Hematopoietic multipotent progenitor cell treated with erythropoietin and hydrocortisone succinate and interleukin-3 and kit ligand, for 15 days (in vitro differentiated cells): ENCODE measurements at regions not wholly inside any gene's neighbourhood (a gene's known extent, or its start where the extent isn't known, plus 50 kb on each side); places are given as distances from the start of the nearest gene placed in this dataset.

Source experiments
- DNase-seq: peaks from one replicate; pipeline ENCODE4 v3.0.0-alpha.2; 2015; ENCODE audit warnings: low spot score

GRCh38 chr17:83144421-83145357 lies 65.3 kb downstream of the METRNL start:
- DNase-seq = peak; percentile 7

- DNase-seq = no peak
Measured at GRCh38 chr17:83145358-83145738, 65.9 kb downstream of the METRNL start.

DNA sequence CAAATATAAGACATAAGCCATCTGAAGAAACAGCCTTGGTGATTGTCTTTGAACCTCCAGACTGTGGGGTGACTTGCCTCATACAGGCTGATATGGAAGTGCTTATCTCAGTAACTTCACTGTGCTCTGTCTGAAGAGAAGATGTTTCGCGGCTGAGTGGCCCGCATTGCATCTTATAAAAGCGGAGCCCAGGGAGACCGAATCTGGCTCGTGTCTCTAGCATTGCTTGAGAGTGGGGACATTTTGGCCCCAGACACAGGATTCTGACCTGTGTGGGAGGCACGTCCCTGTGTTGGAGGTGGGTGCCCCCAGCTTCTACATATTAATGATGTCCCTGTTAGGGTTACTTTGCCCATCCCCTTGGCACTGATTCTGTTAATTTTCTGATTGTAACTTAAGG lies 66.4 kb downstream of the METRNL start:
- DNase-seq = no peak

GRCh38 chr17:83146347-83146746 lies 66.9 kb downstream of the METRNL start:
- no peak for DNase-seq

- no peak for DNase-seq
Measured at GRCh38 chr17:83147280-83147679, 67.9 kb downstream of the METRNL start.

- no peak for DNase-seq
Measured at GRCh38 chr17:83148317-83149028, 69.1 kb downstream of the METRNL start.

DNA sequence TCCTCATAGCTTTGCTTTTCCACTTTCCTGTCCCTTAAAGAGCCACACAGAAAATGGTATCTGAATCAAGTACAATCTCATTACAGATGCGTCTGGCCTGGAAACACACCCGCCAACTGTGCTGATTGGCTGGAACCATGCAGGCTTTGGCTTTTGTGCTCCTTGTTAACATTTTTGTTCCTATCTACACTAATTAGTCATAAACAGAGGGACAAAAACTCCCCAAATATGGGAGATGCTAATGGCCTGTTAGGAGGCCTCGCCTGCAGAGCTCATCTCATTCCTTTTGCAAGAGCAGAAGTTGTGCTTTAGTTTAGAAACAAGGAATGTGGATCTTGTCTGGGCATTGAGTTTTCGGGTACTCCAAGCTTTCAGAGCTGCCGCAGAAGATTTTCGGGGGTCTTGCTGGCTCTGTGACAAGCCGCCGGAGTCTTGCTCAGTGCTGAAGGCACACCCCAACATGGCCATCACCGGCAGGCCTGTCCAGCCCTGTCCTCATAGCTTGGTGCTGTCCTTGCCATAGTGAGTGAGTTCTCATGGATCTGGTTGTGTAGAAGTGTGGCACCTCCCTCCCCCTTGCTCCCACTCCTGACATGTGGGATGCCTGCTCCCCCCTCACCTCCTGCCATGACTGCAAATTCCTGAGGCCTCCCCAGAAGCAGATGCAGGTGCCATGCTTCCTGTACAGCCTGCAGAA lies 69.8 kb downstream of the METRNL start:
- DNase-seq = no peak

DNA sequence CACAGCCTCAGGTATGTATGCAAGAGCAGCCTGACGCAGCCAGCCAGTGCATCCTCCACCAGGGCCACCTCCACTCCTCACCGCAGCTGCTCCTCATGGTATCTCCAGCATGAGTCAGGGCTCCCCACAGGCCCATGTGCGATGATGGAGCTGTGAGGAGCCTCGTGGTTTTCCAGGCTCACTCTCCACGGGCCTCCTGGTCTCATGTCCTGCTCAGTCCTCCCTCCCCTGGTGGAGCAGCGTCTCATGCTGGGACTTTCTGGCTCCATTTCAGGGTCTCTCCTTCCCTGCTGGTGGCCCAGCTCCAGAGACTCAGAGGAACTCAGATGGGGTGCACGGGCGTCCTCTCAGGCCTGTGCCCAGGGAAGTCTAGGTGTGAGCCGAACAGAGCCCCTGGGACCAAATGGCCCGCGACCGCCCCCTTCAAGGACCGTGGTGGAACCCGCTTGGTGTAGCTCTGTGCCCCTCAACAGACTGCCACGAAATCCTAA lies 70.4 kb downstream of the METRNL start:
- no peak for DNase-seq

DNA sequence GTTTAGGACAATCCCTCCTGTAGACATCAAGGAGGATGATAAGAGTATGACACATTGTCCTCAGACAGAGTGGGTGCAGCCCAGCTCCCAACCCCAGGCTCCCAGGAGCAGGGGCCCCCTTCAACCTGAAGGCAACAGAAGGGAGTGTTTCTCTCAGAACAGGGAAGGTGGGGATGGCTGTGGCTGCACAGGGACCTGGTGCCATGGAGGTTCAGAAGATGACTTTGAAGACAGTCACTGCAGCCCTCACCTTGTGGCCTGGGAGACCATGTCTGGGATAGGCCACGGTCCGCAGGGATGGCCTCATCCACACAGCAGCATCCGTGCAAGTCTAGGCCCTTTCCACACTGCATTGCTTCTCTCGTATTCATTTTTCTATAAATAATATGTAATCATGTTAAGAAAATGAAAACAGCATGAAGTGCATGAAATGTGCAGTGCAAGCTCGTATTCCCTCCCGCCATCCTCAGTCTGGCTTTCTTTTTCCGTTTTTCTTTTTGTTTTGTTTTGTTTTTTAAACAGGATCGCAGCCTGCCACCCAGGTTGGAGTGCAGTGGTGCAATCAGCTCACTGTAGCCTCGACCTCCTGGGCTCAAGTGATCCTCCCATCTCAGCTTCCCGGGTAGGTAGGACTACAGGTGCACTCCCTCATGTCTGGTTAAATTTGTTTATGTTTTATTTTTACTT lies 71.1 kb downstream of the METRNL start:
- no peak for DNase-seq

GRCh38 chr17:83151056-83151441 lies 71.6 kb downstream of the METRNL start:
- DNase-seq = no peak

DNA sequence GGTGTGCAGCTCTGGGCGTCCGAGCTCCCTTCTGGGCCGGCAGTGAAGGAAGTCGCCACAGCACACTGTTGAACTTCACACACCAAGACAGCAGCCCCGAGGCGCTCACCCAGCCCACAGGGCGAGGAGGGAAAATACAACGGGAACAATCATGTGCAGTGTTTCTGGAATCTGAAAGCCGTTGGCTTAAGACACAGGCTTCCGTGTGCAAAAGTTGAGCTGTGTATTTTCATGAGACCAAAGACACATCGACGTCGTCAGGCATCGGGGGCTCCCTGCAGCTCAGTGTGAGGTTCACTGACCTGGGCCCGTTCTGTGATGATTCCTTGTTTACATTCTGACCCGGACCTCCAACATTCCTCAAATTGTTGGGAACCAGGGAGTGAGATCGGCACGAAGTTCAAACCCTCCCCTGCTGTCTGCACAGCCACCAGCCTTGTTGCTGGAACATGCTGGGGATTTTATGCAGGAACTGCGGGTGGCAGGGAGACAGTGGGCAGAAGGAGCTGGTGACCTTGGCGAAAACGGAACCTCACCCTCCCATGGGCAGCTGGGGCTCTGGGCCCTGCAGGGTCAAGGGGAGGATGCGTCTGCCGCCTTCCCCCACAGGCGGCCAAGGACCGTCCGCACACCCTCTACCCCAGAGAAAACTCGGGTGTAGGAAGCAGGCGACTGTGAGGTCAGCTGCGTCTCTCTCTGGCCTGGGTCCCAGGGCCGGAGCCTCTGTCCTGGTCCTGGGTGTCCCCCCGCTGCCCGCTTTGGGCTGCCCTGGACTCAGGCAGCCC lies 72.2 kb downstream of the METRNL start:
- DNase-seq = no peak

- no peak for DNase-seq
Measured at GRCh38 chr17:83152227-83152744, 72.9 kb downstream of the METRNL start.

- no peak for DNase-seq
Measured at GRCh38 chr17:83152745-83153611, 73.6 kb downstream of the METRNL start.

- DNase-seq = no peak
Measured at GRCh38 chr17:83153681-83154310, 74.4 kb downstream of the METRNL start.

DNA sequence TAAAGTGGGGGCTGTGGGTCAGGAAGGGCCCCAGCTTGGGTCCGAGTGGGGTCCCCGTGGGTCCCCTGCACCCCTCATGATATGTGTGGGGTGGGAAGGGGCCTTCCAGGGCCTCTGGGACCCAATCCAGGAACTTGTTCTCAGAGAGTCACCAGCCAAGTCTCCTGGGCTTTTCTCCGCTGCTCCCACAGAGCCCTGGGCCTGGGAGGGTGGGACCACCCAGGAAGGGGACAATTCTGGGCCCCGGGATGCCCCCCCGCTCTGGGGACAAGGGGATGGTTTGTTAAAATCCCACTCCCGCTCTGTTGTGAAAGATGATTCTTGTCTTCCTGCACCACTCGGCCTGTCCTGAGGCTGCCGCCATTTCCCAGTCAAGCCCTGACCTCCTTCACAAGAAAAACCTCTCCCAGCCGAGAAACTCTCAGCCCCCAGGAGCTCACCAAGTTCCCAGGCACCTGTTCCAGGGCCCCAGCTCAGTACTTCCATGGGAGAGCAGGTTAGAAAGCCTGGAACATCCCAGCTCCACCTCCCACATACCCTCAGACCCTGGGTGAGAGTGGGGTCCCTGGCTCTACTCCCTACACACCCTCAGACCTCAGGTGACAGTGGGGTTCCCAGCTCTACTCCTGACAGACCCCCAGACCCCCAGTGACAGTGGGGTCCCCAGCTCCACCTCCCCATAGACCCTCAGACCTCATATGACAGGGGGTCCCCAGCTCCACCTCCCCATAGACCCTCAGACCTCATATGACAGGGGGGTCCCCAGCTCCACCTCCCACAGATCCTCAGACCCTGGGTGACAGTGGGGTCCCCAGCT lies 75.1 kb downstream of the METRNL start:
- no peak for DNase-seq

DNA sequence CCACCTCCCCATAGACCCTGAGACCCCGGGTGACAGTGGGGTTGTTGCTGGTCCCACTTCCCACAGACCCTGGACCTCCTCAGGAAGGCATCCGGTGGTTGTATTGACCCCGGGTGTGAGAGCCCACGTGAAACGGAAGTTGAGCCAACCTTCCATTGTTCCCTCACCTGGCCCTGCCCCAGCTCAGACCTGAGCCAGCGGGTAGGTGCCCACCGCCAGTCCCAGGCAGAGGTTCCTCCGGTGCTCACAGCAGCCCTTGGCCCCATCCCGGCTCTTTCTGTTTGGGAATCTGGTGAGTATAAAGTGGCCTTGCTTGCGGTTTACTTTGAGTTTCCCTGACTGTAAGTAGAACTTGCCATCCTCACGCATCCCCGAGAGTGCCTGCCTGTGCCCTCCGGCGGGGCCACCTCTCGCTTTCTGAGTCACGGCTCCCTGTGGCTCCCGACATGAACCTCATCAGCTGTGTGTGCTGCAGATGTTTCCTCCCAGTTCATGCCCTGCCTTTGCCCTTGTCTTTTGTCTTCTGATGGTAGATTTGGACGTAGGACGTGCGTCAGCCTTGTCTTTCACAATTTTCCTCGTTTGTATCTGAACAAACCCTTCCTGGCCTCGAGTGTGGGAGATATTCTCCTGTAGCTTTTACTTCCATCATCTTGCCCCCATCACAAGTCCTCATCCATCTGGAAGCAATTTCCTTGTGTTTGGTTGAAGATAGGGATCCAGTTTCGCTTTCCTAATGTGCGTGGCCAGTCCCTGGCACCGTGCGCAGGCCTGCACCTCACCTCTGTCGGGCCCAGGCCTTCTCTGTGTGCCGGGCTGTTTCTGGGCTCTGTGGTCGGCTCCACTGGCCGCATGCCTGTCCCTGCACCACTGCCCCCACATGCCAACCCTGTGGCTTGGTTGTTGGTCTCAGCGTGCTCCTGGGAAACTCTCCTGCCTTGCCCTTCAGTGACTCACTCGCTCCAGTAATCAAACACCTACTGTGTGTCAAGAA lies 76.0 kb downstream of the METRNL start:
- no peak for DNase-seq

GRCh38 chr17:83156408-83156807 lies 77.0 kb downstream of the METRNL start:
- DNase-seq = no peak
